OCI-LY1 (cell line): ENCODE measurements at regions not wholly inside any gene's neighbourhood (a gene's known extent, or its start where the extent isn't known, plus 50 kb on each side); places are given as distances from the start of the nearest gene placed in this dataset.
"Not testable (repeated sequence)": the region's sequence is repeated elsewhere in the genome, so short reads cannot be mapped to it uniquely, and the experiment has no call there.

Experiments used
- H2AFZ ChIP-seq: fragments of 200-600 bp; sonication (generic), shearing (Covaris generic); 2 replicates; pipeline ENCODE4 v1.6.0; 2014; ENCODE audit warnings: antibody characterized with exemption, mild to moderate bottlenecking, low read length
- H3F3A ChIP-seq: fragments of 200-600 bp; sonication (generic), shearing (Covaris generic); 2 replicates; pipeline ENCODE4 v1.6.0; 2014; ENCODE audit warnings: mild to moderate bottlenecking, antibody characterized with exemption, low read length, moderate library complexity; ENCODE audit not compliant: insufficient read depth
- H3K27ac ChIP-seq: fragments of 200-600 bp; sonication (generic); 2 replicates; pipeline ENCODE4 v1.5.1; 2014; ENCODE audit warnings: low read length, mixed run types, mild to moderate bottlenecking, low read depth; ENCODE audit not compliant: poor library complexity, severe bottlenecking
- H3K27me3 ChIP-seq: fragments of 200-600 bp; sonication (generic); 2 replicates; pipeline ENCODE4 v1.6.0; 2014; ENCODE audit warnings: antibody characterized with exemption, mild to moderate bottlenecking, low read length, moderate library complexity; ENCODE audit not compliant: insufficient read depth
- H3K36me3 ChIP-seq: fragments of 200-600 bp; sonication (generic); 2 replicates; pipeline ENCODE4 v1.6.1; 2014; ENCODE audit warnings: mild to moderate bottlenecking, antibody characterized with exemption, low read length, moderate library complexity, mixed read lengths; ENCODE audit not compliant: insufficient read depth
- H3K4me1 ChIP-seq: fragments of 200-600 bp; sonication (generic); 2 replicates; pipeline ENCODE4 v1.5.1; 2014; ENCODE audit warnings: mild to moderate bottlenecking, low read length, moderate library complexity; ENCODE audit not compliant: insufficient read depth, severe bottlenecking
- H3K4me2 ChIP-seq: fragments of 200-600 bp; sonication (generic), shearing (Covaris generic); 2 replicates; pipeline ENCODE4 v1.6.1; 2014; ENCODE audit warnings: low read length
- H3K4me3 ChIP-seq: fragments of 200-600 bp; sonication (generic); 2 replicates; pipeline ENCODE4 v1.5.1; 2014; ENCODE audit warnings: low read length, low read depth, mild to moderate bottlenecking, mixed read lengths; ENCODE audit not compliant: poor library complexity, severe bottlenecking
- H3K79me2 ChIP-seq: fragments of 200-600 bp; shearing (Covaris generic); 2 replicates; pipeline ENCODE4 v1.6.1; 2016; ENCODE audit warnings: mixed run types, low read length, mixed read lengths; ENCODE audit not compliant: insufficient read depth
- H3K9ac ChIP-seq: fragments of 200-600 bp; sonication (generic), shearing (Covaris generic); 2 replicates; pipeline ENCODE4 v1.6.1; 2014; ENCODE audit warnings: mild to moderate bottlenecking, low read length, mixed read lengths
- H3K9me2 ChIP-seq: fragments of 200-600 bp; sonication (generic), shearing (Covaris generic); 2 replicates; pipeline ENCODE4 v1.6.1; 2014; ENCODE audit warnings: low read depth, mild to moderate bottlenecking, low read length, mixed read lengths
- H3K9me3 ChIP-seq: fragments of 200-600 bp; shearing (Covaris generic); 2 replicates; pipeline ENCODE4 v1.6.1; 2014; ENCODE audit warnings: low read length, mixed read lengths
- H4K20me1 ChIP-seq: fragments of 200-600 bp; sonication (generic), shearing (Covaris generic); 2 replicates; pipeline ENCODE4 v1.6.0; 2016; ENCODE audit warnings: mild to moderate bottlenecking, low read length; ENCODE audit not compliant: insufficient read depth
- CTCF ChIP-seq: fragments of 200-600 bp; sonication (generic), shearing (Covaris generic); IDR thresholded peaks from 2 replicates; pipeline ENCODE4 v1.5.1; 2017; ENCODE audit warnings: mild to moderate bottlenecking, antibody characterized with exemption, low read length, moderate library complexity, mixed read lengths
- EZH2 ChIP-seq: fragments of 200-600 bp; sonication (generic), shearing (Covaris generic); IDR thresholded peaks from 2 replicates; pipeline ENCODE4 v1.8.0; 2017; ENCODE audit warnings: borderline replicate concordance, mixed run types, mild to moderate bottlenecking, antibody characterized with exemption, low read length, moderate library complexity, mixed read lengths

DNA sequence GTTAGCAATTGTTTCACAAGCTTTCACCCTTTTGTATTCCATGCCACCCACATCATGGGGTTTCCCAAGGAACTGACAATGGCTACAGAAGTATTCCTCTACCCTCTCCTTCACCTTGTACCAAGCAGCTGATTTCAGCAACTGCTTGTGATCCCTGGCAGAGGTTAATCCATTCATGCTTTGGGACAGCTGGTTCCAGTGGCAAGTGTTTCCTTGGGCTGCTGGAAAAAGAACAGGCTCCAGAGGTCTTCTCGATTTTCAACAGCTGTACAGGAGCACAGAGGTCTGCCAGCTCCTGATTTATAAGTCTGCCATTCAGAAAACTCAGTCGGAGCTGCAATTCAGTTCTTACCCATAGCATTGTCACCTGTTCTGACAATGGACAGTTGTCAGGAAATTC lies 239.2 kb upstream of the CWC22 start:
- Histone ChIP-seq H3K4me2 (no peak overlapping the region), H3K4me3 (no peak overlapping the region), H2AFZ (no peak overlapping the region), H3K27me3 (no peaks in the 10 kb centered on the region), H3K9me3 (no peaks in the 10 kb centered on the region), H3K36me3 (no peaks in the 10 kb centered on the region), H4K20me1 (no peaks in the 10 kb centered on the region), H3K79me2 (no peaks in the 10 kb centered on the region), H3F3A (no peaks in the 10 kb centered on the region), H3K9ac (no peak overlapping the region), H3K9me2 (no peaks in the 10 kb centered on the region), H3K4me1 (no peaks in the 10 kb centered on the region), H3K27ac (no peak overlapping the region)
- TF ChIP-seq CTCF (no peak), EZH2 (no peak)

DNA sequence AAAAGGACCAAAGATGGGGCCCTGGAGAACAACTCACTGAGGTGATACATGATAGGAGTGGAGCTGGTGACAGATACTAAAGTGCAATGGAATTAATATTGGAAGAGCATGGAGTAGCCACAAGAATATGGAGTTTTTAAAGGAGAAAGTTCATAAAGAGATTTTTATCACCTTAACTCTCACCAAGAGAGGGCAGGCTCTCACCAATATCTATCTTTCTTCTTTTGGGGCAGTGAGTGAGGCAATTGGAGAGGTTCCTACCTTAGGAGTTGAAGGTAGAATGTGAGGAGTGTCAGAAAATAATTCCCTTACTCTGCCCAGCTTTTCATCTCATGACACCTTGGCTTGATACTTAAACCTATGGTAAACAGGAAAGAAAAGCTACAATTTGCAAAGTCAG lies 233.7 kb upstream of the CWC22 start:
- H3K9me2 ChIP-seq = no peaks in the 10 kb centered on the region
- H3K79me2 ChIP-seq = no peaks in the 10 kb centered on the region
- no peaks in the 10 kb centered on the region for H3K4me1 ChIP-seq
- no peaks in the 10 kb centered on the region for H4K20me1 ChIP-seq
- TF ChIP-seq EZH2 = no peak
- peak; percentile 38; the same call in 1 of the 2 replicates for TF ChIP-seq CTCF
- no peak overlapping the region for H3K4me2 ChIP-seq
- no peak overlapping the region for H3K27ac ChIP-seq
- H3F3A ChIP-seq = no peaks in the 10 kb centered on the region
- no peak overlapping the region for H2AFZ ChIP-seq
- no peaks in the 10 kb centered on the region for H3K36me3 ChIP-seq
- H3K9ac ChIP-seq = no peak overlapping the region
- H3K4me3 ChIP-seq = no peak overlapping the region
- no peaks in the 10 kb centered on the region for H3K27me3 ChIP-seq
- H3K9me3 ChIP-seq = no peaks in the 10 kb centered on the region

DNA sequence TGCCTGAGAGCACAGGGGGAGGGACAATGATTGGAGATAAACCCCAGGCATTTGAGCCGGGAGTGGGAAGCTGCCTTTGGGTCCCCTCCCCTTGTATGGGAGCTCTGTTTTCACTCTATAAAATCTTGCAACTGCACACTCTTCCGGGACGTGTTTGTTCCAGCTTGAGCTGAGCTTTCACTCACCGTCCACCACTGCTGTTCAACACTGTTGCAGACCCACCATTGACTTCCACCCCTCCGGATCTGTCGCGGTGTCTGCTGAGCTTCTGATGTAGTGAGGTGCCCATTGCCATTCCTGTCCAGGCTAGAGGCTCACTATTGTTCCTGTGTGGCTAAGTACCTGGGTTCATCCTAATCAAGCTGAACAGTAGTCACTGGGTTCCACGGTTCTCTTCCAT lies 231.6 kb upstream of the CWC22 start:
- no peak overlapping the region for H3K4me2 ChIP-seq
- no peaks in the 10 kb centered on the region for H3K9me2 ChIP-seq
- H3F3A ChIP-seq = no peaks in the 10 kb centered on the region
- H3K4me1 ChIP-seq = no peaks in the 10 kb centered on the region
- no peaks in the 10 kb centered on the region for H3K9me3 ChIP-seq
- no peak overlapping the region for H2AFZ ChIP-seq
- no peaks in the 10 kb centered on the region for H4K20me1 ChIP-seq
- no peaks in the 10 kb centered on the region for H3K79me2 ChIP-seq
- H3K27ac ChIP-seq = no peak overlapping the region
- H3K9ac ChIP-seq = no peak overlapping the region
- TF ChIP-seq EZH2 (no peak), CTCF (no peak)
- no peak overlapping the region for H3K4me3 ChIP-seq
- no peaks in the 10 kb centered on the region for H3K36me3 ChIP-seq
- H3K27me3 ChIP-seq = no peaks in the 10 kb centered on the region

DNA sequence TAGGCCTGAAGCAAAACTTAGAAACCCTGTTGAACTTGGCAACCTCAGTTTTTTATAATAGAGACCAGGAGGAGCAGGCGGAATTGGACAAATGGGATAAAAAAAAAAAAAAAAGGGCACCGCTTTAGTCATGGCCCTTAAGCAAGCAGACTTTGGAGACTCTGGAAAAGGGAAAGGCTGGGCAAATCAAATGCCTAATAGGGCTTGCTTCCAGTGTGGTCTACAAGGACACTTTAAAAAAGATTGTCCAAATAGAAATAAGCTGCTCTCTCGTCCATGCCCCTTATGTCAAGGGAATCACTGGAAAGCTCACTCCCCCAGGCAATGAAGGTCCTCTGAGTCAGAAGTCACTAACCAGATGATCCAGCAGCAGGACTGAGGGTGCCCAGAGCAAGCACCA lies 229.0 kb upstream of the CWC22 start:
- H3K27me3 ChIP-seq, H2AFZ ChIP-seq, H3K4me2 ChIP-seq, H3K79me2 ChIP-seq, H3K36me3 ChIP-seq, H4K20me1 ChIP-seq, H3K9me3 ChIP-seq, H3K27ac ChIP-seq, H3K9me2 ChIP-seq, H3K9ac ChIP-seq, H3K4me1 ChIP-seq, H3F3A ChIP-seq, H3K4me3 ChIP-seq: not testable (repeated sequence)

DNA sequence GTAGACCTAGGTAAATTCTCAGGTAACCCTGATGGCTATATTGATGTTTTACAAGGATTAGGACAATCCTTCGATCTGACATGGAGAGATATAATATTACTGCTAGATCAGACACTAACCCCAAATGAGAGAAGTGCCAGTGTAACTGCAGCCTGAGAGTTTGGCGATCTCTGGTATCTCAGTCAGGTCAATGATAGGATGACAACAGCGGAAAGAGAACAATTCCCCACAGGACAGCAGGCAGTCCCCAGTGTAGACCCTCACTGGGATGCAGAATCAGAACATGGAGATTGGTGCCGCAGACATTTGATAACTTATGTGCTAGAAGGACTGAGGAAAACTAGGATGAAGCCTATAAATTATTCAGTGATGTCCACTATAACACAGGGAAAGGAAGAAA lies 228.4 kb upstream of the CWC22 start:
- not testable (repeated sequence) for H3K9ac ChIP-seq, H4K20me1 ChIP-seq, H3K4me1 ChIP-seq, H3K9me3 ChIP-seq, H3K27ac ChIP-seq, H3K36me3 ChIP-seq, H3K9me2 ChIP-seq, H3F3A ChIP-seq, H2AFZ ChIP-seq, H3K27me3 ChIP-seq, H3K4me2 ChIP-seq, H3K4me3 ChIP-seq, H3K79me2 ChIP-seq

GRCh38 chr2:180234991-180235390 lies 227.9 kb upstream of the CWC22 start:
- not testable (repeated sequence) for H3K4me2 ChIP-seq, H3K9ac ChIP-seq, H3K9me3 ChIP-seq, H3K27me3 ChIP-seq, H3K4me1 ChIP-seq, H4K20me1 ChIP-seq, H3K9me2 ChIP-seq, H3K4me3 ChIP-seq, H3K79me2 ChIP-seq, H3K36me3 ChIP-seq, H3K27ac ChIP-seq, H3F3A ChIP-seq, H2AFZ ChIP-seq
